ENCODE measurements at regions not wholly inside any gene's neighbourhood (a gene's known extent, or its start where the extent isn't known, plus 50 kb on each side); places are given as distances from the start of the nearest gene placed in this dataset.

DNA sequence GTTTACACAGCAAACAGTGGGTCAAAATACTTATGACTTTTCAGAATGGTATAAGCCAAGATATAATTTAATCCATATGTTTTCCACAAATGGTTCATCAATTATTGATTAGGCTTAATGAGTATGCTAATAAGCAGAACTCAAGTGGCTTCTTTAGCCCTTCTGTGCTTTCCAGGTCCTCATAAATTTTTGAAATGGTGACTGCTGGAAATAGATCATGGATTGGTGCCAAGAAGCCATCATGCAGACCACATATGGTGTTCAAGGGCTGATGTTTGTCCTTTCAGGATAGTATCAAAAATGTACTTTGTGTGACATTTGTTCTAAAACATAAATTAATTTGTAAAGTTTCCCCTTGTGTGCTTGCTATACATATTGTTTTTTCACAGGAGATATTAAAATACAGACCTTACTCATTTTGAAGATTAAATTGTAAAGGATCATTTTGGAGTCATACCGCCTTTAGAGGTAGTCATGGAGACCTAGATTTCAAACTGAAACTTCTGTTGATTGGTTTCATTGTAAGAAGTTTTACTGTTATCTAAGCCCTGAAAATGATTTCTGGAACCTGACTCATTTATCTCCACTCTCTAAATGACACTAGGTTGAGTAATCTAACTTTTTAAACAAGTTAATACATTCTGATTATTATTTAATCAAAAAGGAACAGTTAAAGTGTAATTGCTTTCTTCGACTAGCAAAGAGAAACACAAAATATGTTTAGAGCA is 507.9 kb downstream of the PLA2G4A start:
- Histone ChIP-seq H3K36me3 (ENCODE audit: control insufficient read depth in 2 of 3, insufficient read depth in 3 of 3, low read length in 3 of 3) (no peaks in the 10 kb centered on the region), H3K27ac (ENCODE audit: low read depth in 2 of 2, low read length in 2 of 2) (no peak overlapping the region), H3K4me1 (ENCODE audit: control insufficient read depth in 2 of 3, insufficient read depth in 2 of 3, low read depth in 1 of 3, low read length in 3 of 3) (no peaks in the 10 kb centered on the region), H3K9ac (ENCODE audit: low read length in 3 of 3) (no peak overlapping the region), H3K9me3 (ENCODE audit: control insufficient read depth in 2 of 3, insufficient read depth in 1 of 3, low read length in 3 of 3) (no peaks in the 10 kb centered on the region), H3K27me3 (ENCODE audit: control insufficient read depth, insufficient read depth, low read length) (no peaks in the 10 kb centered on the region), H3K4me3 (ENCODE audit: low read length in 3 of 3) (no peak overlapping the region)
- intact Hi-C loops (cut with DNase I) = no loop called here
- TF ChIP-seq, protein P1, sequence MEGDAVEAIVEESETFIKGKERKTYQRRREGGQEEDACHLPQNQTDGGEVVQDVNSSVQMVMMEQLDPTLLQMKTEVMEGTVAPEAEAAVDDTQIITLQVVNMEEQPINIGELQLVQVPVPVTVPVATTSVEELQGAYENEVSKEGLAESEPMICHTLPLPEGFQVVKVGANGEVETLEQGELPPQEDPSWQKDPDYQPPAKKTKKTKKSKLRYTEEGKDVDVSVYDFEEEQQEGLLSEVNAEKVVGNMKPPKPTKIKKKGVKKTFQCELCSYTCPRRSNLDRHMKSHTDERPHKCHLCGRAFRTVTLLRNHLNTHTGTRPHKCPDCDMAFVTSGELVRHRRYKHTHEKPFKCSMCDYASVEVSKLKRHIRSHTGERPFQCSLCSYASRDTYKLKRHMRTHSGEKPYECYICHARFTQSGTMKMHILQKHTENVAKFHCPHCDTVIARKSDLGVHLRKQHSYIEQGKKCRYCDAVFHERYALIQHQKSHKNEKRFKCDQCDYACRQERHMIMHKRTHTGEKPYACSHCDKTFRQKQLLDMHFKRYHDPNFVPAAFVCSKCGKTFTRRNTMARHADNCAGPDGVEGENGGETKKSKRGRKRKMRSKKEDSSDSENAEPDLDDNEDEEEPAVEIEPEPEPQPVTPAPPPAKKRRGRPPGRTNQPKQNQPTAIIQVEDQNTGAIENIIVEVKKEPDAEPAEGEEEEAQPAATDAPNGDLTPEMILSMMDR (IDR thresholded peaks at IDR 0.05; ENCODE audit: borderline replicate concordance, extremely low read depth, insufficient read depth) = no peak
- DNase-seq = no peak
- no peak for FAIRE-seq

- DNase-seq = no peak
- intact Hi-C loops (cut with DNase I) = no loop called here
- Histone ChIP-seq H3K4me3 (ENCODE audit: low read length in 3 of 3) (no peak overlapping the region), H3K4me1 (ENCODE audit: control insufficient read depth in 2 of 3, insufficient read depth in 2 of 3, low read depth in 1 of 3, low read length in 3 of 3) (no peaks in the 10 kb centered on the region), H3K27me3 (ENCODE audit: control insufficient read depth, insufficient read depth, low read length) (no peaks in the 10 kb centered on the region), H3K27ac (ENCODE audit: low read depth in 2 of 2, low read length in 2 of 2) (no peak overlapping the region), H3K36me3 (ENCODE audit: control insufficient read depth in 2 of 3, insufficient read depth in 3 of 3, low read length in 3 of 3) (no peaks in the 10 kb centered on the region), H3K9ac (ENCODE audit: low read length in 3 of 3) (no peak overlapping the region), H3K9me3 (ENCODE audit: control insufficient read depth in 2 of 3, insufficient read depth in 1 of 3, low read length in 3 of 3) (no peaks in the 10 kb centered on the region)
- no peak for FAIRE-seq
- TF ChIP-seq, protein P1 (IDR thresholded peaks at IDR 0.05; ENCODE audit: borderline replicate concordance, extremely low read depth, insufficient read depth) = no peak
Observed at GRCh38 chr1:187338762-187339412, 510.1 kb downstream of the PLA2G4A start.

GRCh38 chr1:187342495-187342894 is 513.7 kb downstream of the PLA2G4A start:
- H3K9ac ChIP-seq (ENCODE audit: low read length in 3 of 3) = no peak overlapping the region
- no peaks in the 10 kb centered on the region for H3K27me3 ChIP-seq (ENCODE audit: control insufficient read depth, insufficient read depth, low read length)
- intact Hi-C loops (cut with DNase I) = no loop called here
- H3K4me3 ChIP-seq (ENCODE audit: low read length in 3 of 3) = no peak overlapping the region
- no peaks in the 10 kb centered on the region for H3K4me1 ChIP-seq (ENCODE audit: control insufficient read depth in 2 of 3, insufficient read depth in 2 of 3, low read depth in 1 of 3, low read length in 3 of 3)
- H3K36me3 ChIP-seq (ENCODE audit: control insufficient read depth in 2 of 3, insufficient read depth in 3 of 3, low read length in 3 of 3) = no peaks in the 10 kb centered on the region
- no peak overlapping the region for H3K27ac ChIP-seq (ENCODE audit: low read depth in 2 of 2, low read length in 2 of 2)
- FAIRE-seq (no peak), DNase-seq (no peak)
- H3K9me3 ChIP-seq (ENCODE audit: control insufficient read depth in 2 of 3, insufficient read depth in 1 of 3, low read length in 3 of 3) = no peaks in the 10 kb centered on the region
- TF ChIP-seq, protein P1 (IDR thresholded peaks at IDR 0.05; ENCODE audit: borderline replicate concordance, extremely low read depth, insufficient read depth) = no peak
